Esophagus (tissue), 2 donors: ENCODE measurements at regions not wholly inside any gene's neighbourhood (a gene's known extent, or its start where the extent isn't known, plus 50 kb on each side); places are given as distances from the start of the nearest gene placed in this dataset.
"Not testable (repeated sequence)": the region's sequence is repeated elsewhere in the genome, so short reads cannot be mapped to it uniquely, and the experiment has no call there.

Experiments
- H3K27ac ChIP-seq, 2 donors: one replicate each; pipeline ENCODE4 v1.5.1; 2013; ENCODE audit warnings: low read depth in 2 of 2, mild to moderate bottlenecking in 2 of 2, inconsistent platforms in 1 of 2, low read length in 1 of 2, moderate library complexity in 1 of 2
- H3K27me3 ChIP-seq, 2 donors: one replicate each; pipeline ENCODE4 v1.6.1; 2013; ENCODE audit warnings: low read length in 2 of 2, control low read depth in 1 of 2, mild to moderate bottlenecking in 1 of 2; ENCODE audit not compliant: insufficient read depth in 2 of 2, control insufficient read depth in 1 of 2
- H3K36me3 ChIP-seq, 2 donors: one replicate each; pipeline ENCODE4 v1.6.1; 2013; ENCODE audit warnings: low read length in 1 of 2; ENCODE audit not compliant: control insufficient read depth in 2 of 2, insufficient read depth in 2 of 2
- H3K4me1 ChIP-seq, 2 donors: one replicate each; pipeline ENCODE4 v1.6.1; 2013; ENCODE audit warnings: low read length in 1 of 2; ENCODE audit not compliant: control insufficient read depth in 2 of 2, insufficient read depth in 2 of 2
- H3K4me3 ChIP-seq, 2 donors: one replicate each; pipeline ENCODE4 v1.5.1; 2013; ENCODE audit warnings: low read length in 2 of 2, mild to moderate bottlenecking in 2 of 2, low read depth in 1 of 2, moderate library complexity in 1 of 2
- H3K9me3 ChIP-seq, 2 donors: one replicate each; pipeline ENCODE4 v1.6.1; 2013; ENCODE audit warnings: mild to moderate bottlenecking in 2 of 2, low read depth in 1 of 2, low read length in 1 of 2, moderate library complexity in 1 of 2; ENCODE audit not compliant: control insufficient read depth in 2 of 2, insufficient read depth in 1 of 2
- WGBS, 2 donors: extraction: QIAGEN DNeasy Blood & Tissue Kit; methylation state at CpG; one replicate each; pipeline ENCODE4 v1.1.7; 2013; 5-methylcytosine and 5-hydroxymethylcytosine counted together
- donor health status: healthy with polysubstance abuse.
- donor health status: Bipolar disorder and iron deficiency.

DNA sequence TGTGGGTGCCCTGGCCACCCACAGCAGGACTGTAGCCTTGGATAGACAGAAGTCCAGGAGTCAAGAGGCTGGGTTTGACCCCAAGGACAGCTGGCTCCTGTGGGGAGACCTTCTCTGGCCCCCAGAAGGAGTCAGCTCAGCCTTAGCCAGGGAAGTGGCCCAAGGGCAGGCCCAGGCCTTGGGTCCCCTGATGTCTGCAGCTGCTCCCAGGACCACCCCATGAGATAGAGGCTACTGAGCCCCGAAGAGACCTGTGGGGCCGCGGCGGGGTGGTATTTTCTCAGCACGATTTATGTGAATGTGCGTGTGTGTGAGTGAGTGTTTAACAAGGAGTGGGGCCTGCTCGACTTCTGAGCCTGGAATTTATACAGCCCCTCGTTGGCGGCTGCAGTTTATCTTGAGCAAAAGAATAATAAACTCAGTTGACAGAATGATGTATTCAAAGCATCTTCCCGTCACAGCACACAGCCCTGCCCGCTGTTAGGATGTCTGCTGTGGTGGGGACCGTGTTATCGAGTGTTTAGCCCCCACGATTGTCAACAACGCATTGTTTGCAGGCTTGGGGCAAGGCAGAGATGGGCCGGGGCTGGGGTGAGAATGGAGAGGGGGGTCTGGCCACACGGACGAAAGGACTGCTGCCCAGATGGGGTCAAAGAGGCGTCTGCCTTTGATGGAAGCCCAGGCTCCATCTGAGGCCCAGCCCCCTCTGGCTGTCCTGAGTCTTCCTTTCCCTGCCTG is 163.3 kb downstream of the VEGFA start:
- H3K27me3 ChIP-seq = no peaks in the 10 kb centered on the region
- 74 to 75% methylated on average over 19 of the region's 19 CpGs for WGBS, 2 donors
- H3K27ac ChIP-seq = peak overlapping the region in 1 of 2 donors; percentile 24
- no peaks in the 10 kb centered on the region for H3K36me3 ChIP-seq
- H3K4me1 ChIP-seq = peaks cover 0 to 2% of the 10 kb centered on the region in 2 donors
- no peak overlapping the region for H3K4me3 ChIP-seq
- no peaks in the 10 kb centered on the region for H3K9me3 ChIP-seq

DNA sequence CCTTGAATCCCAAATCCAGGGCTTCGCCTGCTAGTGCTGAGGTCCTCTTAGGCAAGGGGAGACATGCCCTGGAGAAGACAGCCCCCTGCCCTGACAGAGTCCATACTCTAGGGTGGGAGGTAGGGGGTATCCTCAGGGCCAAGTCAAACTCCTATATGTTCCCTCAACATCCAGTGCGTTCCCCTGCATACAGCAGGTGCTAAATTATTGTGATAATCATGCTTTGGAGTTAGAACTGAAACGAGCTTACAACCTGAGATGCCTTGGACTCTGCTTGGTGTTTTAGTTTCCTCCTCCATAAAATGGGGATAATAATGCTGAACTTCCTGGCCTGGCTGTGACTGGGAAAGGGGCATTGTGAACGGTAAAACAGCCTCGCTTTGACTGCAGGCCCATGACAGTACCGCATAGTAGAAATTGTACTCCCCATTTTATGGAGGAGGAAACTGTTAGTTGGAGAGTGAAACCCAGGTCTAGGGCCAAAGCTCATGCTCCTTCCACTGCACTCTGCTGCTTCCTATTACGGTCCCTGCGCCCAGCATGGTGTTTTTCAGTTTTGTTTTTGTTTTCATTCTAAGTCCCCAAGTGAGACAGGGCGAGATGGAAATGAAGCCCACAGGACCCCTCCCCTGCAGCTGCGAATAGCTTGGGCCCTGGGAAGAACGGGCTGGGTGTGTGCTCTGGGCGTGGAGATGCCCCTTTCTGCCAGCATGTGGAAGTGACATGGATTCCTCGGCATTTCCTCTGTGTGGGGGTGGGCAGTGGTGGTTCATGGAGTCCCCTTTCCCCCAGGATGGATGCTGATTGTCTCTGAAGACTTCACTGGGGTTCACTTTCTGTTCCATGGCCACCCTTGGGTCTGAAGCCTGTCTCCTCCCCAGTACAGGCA is 162.5 kb downstream of the VEGFA start:
- WGBS, 2 donors = 88 to 91% methylated on average over 13 of the region's 13 CpGs
- Histone ChIP-seq H3K9me3 (no peaks in the 10 kb centered on the region), H3K4me1 (peaks cover 2% of the 10 kb centered on the region in 2 donors), H3K27ac (no peak overlapping the region), H3K36me3 (no peaks in the 10 kb centered on the region), H3K27me3 (no peaks in the 10 kb centered on the region), H3K4me3 (no peak overlapping the region)

DNA sequence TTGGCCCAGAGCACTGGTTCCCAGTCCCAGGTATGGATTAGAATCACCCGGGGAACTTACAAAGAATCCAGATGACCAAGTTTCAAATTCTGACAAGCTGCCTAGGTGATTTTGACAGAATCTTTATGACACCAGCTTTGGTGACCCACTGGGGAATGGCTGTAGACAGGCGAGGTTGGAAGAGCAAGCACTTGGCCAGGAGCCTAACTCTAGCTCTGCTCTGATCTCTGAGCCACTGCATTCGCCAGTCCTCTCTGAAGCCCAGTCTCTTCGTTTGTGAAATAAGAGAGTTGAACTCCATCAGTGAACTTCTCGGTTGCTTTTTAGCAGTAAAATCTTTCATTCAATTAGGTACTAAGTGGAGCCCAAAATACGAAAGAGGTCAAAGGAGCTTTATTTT is 161.2 kb downstream of the VEGFA start:
- no peaks in the 10 kb centered on the region for H3K9me3 ChIP-seq
- peaks cover 2 to 5% of the 10 kb centered on the region in 2 donors for H3K4me1 ChIP-seq
- WGBS, 2 donors = 79% methylated on average over 6 of the region's 6 CpGs

DNA sequence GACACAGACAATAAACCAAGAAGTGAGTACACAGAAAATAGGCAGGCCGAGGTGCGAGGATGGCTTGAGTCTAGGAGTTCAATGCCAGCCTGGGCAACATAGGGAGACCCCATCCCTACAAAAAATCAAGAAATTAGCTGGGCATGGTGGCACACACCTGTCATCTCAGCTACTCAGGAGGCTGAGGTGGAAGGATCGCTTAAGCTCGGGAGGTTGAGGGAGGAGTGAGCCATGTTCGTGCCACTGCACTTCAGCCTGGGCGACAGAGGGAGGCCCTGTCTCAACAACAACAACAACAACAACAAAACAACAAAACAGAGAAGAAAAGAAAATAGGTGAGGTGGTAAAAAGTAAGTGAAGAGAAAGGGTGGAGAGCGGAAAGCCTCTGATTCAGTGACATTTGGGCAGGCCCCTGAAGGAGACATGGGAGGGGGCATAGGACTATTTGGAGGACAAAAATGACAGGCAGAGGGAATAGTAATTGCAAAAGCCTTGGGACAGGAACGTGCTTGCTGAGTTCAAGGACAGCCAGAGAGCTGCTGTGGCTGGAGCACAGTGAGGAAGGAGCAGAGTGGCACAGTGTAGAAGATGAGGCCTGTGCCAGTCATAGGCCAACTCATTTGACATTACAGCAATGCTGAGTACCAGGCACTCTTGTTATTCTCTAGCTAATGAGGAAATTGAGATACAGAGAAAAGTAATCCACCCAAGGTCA is 160.6 kb downstream of the VEGFA start:
- H3K27me3 ChIP-seq = no peaks in the 10 kb centered on the region
- peaks cover 2 to 5% of the 10 kb centered on the region in 2 donors for H3K4me1 ChIP-seq
- no peak overlapping the region for H3K4me3 ChIP-seq
- WGBS, 2 donors = 89 to 94% methylated on average over 8 of the region's 8 CpGs
- no peaks in the 10 kb centered on the region for H3K9me3 ChIP-seq
- no peaks in the 10 kb centered on the region for H3K36me3 ChIP-seq
- H3K27ac ChIP-seq = no peak overlapping the region

More for the DNA sequence above, 161.2 kb downstream of the VEGFA start:
- H3K4me3 ChIP-seq = no peak overlapping the region
- no peaks in the 10 kb centered on the region for H3K36me3 ChIP-seq
- no peak overlapping the region for H3K27ac ChIP-seq
- H3K27me3 ChIP-seq = no peaks in the 10 kb centered on the region

DNA sequence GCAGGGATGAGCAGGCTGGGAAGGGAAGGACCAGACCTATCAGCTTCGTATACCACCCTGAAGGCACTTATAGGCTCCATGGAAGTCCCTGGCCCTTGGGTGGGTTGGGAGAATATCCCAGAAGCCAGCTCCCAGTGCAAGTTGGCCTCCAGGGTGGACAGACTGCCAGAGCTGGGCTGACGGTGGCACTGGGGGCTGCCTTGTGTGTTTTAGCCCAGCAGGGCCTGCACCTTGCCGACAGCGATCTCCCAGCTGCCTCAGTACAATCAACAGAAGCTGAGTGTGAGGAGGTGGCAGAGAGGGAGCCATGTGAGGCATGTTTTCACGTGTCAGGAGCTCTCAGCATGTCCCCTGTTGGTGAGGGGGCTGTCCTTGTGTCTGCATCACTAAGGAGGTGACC is 159.5 kb downstream of the VEGFA start:
- Histone ChIP-seq H3K36me3 (no peaks in the 10 kb centered on the region), H3K4me1 (peaks cover 2 to 5% of the 10 kb centered on the region in 2 donors), H3K27ac (no peak overlapping the region), H3K4me3 (no peak overlapping the region), H3K9me3 (no peaks in the 10 kb centered on the region), H3K27me3 (no peaks in the 10 kb centered on the region)
- WGBS, 2 donors = 89 to 94% methylated on average over 5 of the region's 5 CpGs

DNA sequence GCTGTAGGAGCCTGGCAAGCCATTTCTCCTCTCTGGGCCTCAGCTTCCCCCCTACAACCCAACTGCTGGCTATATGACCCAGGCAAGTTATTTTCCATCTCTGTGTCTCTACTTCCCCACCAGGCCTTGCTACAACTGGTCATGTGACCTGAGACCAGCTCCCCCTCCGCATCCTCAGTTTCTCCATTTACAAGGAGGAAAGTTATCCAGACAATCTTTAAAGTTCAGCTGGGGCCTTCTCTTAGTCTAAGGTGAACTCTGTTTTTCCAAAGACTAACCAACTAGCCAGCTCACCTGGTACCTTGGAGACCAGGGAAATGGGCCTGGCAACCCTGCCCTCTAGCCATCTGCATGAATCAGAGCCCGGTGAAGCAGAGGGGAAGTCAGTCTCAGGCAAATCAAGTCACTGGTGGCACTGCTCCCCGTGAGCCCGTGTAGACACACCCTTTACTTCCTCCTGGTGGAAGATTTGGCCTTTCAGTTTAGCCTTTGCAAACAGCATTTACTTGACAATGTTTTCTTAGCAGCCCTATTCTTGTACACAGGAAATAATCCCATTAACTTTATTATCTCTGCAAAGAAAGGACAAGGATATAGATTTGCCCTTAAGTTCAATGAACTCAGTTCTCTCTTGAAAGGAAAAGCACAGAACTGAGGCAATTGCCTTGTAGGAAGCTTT is 157.7 kb downstream of the VEGFA start:
- WGBS, 2 donors = 48 to 49% methylated on average over 4 of the region's 4 CpGs
- Histone ChIP-seq H3K9me3 (no peaks in the 10 kb centered on the region), H3K4me1 (peaks cover 0 to 8% of the 10 kb centered on the region in 2 donors), H3K36me3 (no peaks in the 10 kb centered on the region), H3K27ac (peak overlapping the region in 1 of 2 donors; percentile 44), H3K4me3 (no peak overlapping the region), H3K27me3 (no peaks in the 10 kb centered on the region)

DNA sequence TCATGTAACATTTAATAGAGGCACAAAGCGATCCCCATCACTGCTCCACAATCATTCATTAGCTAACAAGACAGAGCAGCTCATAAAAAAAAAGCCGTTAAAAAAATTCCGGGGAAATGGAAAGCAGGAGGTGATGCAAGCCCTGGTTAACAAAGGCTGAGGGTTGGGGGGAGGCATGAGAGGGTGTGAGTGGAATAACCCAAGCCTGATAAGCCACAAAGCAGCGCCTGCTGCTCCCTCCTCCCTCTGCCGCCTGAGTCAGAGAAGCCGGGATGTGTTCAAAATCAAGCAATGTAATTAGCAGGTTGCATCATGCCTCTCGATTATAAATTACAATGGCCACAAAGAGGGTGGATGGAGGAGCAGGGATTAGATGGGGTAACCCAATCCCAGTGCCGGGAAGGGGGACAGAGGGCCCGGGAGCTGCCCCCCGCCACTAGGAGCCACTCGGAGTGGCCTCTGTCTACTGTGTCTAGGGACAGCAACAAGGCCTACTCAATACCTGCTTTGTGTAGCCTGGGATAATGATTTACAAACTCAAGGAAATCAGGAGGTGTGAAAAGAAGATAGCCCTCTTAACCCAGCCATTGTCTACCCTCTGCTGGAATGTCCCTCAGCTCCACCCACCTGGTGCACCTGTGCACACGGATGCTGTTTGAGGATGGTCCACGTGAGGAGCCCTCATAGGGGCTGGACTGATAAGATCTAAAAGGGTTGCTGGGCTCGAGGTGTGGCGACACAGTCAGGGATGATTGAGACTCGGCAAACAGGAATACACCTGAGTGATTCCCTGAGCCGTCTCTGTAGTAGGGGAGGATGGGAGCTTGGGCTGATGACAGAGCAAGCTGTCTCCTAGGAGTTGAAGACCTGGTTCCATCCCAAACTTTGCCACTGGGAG is 156.9 kb downstream of the VEGFA start:
- no peaks in the 10 kb centered on the region for H3K27me3 ChIP-seq
- H3K4me3 ChIP-seq = no peak overlapping the region
- H3K9me3 ChIP-seq = no peaks in the 10 kb centered on the region
- peaks cover 0 to 8% of the 10 kb centered on the region in 2 donors for H3K4me1 ChIP-seq
- H3K36me3 ChIP-seq = no peaks in the 10 kb centered on the region
- H3K27ac ChIP-seq = peak overlapping the region in 1 of 2 donors; percentile 44
- WGBS, 2 donors = 50 to 56% methylated on average over 17 of the region's 17 CpGs

DNA sequence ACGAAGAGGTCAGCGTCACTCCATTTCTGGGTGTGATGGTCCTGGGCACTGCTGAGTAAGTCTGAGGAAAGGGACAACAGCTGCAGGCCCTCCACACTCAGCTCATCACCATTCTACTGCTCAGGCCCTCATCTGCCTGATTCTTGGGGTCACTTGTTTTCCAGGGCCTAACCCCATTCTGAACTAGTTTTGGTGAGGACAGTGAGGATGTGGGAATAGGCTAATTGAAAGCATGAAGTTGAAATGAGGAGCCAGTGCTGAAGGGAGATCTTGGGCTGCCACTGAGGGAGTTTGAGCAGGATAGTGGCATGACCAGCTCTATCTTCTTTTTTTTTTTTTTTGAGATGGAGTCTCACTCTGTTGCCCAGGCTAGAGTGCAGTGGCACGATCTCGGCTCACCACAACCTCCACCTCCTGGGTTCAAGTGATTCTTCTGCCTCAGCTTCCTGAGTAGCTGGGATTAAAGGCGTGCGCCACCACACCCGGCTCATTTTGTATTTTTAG is 155.7 kb downstream of the VEGFA start:
- H3K4me1 ChIP-seq, H3K27ac ChIP-seq, H3K4me3 ChIP-seq, H3K36me3 ChIP-seq, H3K9me3 ChIP-seq, H3K27me3 ChIP-seq: not testable (repeated sequence)
- WGBS, 2 donors = 97 to 100% methylated on average over 7 of the region's 7 CpGs
